Coronary artery (tissue), 2 donors: ENCODE measurements at regions not wholly inside any gene's neighbourhood (a gene's known extent, or its start where the extent isn't known, plus 50 kb on each side); places are given as distances from the start of the nearest gene placed in this dataset.

Source experiments
- DNase-seq: peaks from one replicate; pipeline ENCODE4 v3.0.0-alpha.2; 2017; ENCODE audit warnings: low spot score
- H3K27ac ChIP-seq, 2 donors: fragments of 200-600 bp; sonication (generic); one replicate each; pipeline ENCODE4 v1.5.1; 2016 to 2019
- H3K4me3 ChIP-seq: fragments of 200-600 bp; sonication (generic); 2 replicates; pipeline ENCODE4 v1.5.1; 2016; ENCODE audit warnings: mild to moderate bottlenecking, moderate library complexity
- TF ChIP-seq, protein P1 (sequence below): fragments of 200-600 bp; sonication (generic); IDR thresholded peaks from one replicate; pipeline ENCODE4 v1.5.1; 2019; ENCODE audit warnings: antibody characterized with exemption

GRCh38 chr3:134094491-134094890, 64.8 kb upstream of the SLCO2A1 start:
- Histone ChIP-seq H3K4me3 (no peak overlapping the region), H3K27ac (no peak overlapping the region)
- TF ChIP-seq, protein P1, sequence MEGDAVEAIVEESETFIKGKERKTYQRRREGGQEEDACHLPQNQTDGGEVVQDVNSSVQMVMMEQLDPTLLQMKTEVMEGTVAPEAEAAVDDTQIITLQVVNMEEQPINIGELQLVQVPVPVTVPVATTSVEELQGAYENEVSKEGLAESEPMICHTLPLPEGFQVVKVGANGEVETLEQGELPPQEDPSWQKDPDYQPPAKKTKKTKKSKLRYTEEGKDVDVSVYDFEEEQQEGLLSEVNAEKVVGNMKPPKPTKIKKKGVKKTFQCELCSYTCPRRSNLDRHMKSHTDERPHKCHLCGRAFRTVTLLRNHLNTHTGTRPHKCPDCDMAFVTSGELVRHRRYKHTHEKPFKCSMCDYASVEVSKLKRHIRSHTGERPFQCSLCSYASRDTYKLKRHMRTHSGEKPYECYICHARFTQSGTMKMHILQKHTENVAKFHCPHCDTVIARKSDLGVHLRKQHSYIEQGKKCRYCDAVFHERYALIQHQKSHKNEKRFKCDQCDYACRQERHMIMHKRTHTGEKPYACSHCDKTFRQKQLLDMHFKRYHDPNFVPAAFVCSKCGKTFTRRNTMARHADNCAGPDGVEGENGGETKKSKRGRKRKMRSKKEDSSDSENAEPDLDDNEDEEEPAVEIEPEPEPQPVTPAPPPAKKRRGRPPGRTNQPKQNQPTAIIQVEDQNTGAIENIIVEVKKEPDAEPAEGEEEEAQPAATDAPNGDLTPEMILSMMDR: no peak
- DNase-seq: no peak

- TF ChIP-seq, protein P1: no peak
- Histone ChIP-seq H3K27ac (no peak overlapping the region), H3K4me3 (no peak overlapping the region)
- DNase-seq: no peak
Measured at GRCh38 chr3:134093956-134094355, 64.2 kb upstream of the SLCO2A1 start.

DNA sequence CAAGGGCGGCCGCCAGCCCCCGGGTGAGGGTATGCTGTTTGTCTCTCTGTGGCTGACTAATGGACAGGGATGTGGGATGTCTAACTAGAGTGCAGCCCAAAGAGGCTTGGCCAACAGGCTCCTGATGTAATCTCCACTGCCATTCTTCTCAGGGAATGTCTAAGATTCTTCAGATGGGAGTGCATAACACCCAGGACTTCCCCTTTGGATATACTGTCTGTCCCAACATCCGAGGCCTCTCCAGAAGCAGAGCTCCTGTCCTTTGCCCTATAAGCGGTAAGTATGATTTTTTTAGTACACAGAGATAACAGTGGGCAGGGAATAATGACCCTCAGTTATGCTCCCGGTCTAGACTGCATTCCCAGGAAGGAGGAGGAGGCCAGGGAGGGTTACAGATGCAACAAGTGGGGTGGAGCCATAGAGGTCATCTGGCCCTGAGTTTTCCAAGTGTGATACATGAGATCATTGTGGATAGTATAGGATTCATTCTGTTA, 62.5 kb upstream of the SLCO2A1 start:
- H3K27ac ChIP-seq: no peak overlapping the region
- no peak for DNase-seq
- TF ChIP-seq, protein P1: no peak
- H3K4me3 ChIP-seq: no peak overlapping the region

DNA sequence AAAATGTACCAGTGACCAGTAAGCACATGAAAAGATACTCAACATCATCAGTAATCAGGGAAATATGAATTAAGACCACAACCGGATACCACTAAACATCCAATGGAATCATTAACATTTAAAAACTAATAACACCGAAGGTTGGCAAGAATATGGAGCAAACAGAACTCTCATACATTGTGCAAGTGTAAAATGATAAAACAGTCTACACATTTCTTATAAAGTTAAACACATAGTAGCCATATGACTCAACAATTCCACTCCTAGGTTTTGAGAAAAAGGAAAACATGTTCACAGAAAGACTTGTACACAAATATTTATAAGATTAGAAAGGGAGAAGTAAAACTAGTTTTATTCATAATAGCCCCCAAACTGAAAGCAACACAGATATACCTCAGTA, 60.3 kb upstream of the SLCO2A1 start:
- DNase-seq: no peak
- no peak overlapping the region for H3K4me3 ChIP-seq
- TF ChIP-seq, protein P1: no peak
- no peak overlapping the region for H3K27ac ChIP-seq

DNA sequence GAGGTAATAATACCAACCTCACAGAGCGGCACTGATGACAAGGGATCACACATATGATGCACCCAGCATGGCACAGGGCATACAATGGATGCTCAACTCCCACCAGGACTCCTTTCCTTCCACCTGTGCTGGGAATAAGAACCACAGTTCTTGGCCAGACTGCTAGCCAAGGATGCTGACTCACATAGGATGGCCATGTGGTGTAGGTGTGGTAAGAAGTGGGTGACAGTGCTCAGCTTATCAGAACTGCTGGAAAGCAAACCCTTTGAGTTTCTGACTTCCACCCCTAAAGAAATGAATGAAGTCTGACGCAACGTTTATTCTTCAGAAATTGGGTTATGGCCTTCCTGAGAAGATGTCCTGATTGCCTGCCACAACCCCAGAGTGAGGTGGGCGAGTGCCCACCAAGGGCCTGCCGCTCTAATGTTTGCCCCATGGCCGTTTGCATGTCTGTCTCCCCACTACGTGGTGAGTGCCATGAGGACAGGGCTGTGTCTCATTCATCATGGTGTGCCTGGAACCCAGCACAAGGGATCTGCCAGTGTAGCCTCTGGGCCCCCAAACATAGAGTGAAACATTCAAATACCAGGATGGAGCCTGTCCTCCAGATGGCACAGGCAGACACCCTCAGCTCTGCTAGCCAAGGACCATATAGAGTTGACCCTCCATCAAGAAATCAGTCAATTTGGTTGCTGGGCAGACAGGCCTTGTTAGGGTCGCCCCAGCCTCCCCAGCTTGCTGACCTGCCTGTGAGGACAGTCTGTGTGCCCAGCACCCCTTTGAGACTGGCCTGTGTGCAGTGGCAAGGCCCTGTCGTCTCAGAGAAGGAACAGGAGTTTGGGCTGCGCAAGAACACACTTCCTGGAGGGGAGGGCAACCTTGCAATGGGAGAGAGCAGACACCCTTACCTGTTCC, 57.6 kb upstream of the SLCO2A1 start:
- Histone ChIP-seq H3K27ac (no peak overlapping the region), H3K4me3 (no peak overlapping the region)
- TF ChIP-seq, protein P1: no peak
- DNase-seq: no peak

DNA sequence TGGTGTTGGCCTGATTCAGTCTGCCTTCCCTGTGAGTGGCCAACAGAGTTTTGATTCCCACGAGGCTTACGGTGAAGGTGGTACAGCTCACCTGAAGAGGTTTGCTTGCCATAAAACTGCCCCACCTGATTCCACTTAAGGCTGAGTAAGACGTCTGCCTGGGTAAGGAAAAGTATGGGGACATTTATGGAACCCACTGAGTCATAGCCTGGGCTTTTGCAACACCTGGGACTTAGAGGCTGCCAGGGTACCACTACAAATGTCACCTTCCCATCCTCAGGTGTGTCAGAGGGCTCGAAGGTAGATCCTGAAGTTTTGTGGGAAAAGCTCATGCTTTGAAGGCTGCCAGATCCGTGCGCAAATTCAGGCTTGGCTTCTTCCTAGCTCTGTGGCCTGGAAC, 56.9 kb upstream of the SLCO2A1 start:
- H3K4me3 ChIP-seq: no peak overlapping the region
- no peak overlapping the region for H3K27ac ChIP-seq
- DNase-seq: peak; percentile 24
- TF ChIP-seq, protein P1: no peak
